ENCODE measurements at regions not wholly inside any gene's neighbourhood (a gene's known extent, or its start where the extent isn't known, plus 50 kb on each side); places are given as distances from the start of the nearest gene placed in this dataset.
"Not testable (repeated sequence)": the region's sequence is repeated elsewhere in the genome, so short reads cannot be mapped to it uniquely, and the experiment has no call there.

GRCh38 chr5:122602700-122603099 lies 172.2 kb upstream of the SNX2 start:
- DNase-seq = no peak

DNA sequence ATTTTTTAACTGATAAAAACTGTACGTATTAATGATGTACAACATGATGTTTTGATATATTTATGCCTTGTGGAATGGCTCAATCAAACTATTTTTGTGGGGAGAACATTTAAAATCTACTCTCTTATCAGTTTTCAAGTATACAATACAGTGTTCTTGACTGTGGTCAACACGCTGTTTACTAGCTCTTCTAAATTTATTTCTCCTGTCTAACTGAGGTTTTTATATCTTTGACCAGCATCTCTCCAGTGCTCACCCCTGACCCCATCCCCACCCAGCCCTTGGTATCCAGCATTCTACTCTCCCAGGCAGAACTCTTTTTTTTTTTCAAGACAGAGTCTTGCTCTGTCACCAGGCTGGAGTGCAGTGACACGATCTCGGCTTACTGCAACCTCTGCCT lies 169.6 kb upstream of the SNX2 start:
- DNase-seq = no peak

GRCh38 chr5:122607818-122608217 lies 167.1 kb upstream of the SNX2 start:
- no peak for DNase-seq

GRCh38 chr5:122608222-122608621 lies 166.7 kb upstream of the SNX2 start:
- DNase-seq = no peak

DNA sequence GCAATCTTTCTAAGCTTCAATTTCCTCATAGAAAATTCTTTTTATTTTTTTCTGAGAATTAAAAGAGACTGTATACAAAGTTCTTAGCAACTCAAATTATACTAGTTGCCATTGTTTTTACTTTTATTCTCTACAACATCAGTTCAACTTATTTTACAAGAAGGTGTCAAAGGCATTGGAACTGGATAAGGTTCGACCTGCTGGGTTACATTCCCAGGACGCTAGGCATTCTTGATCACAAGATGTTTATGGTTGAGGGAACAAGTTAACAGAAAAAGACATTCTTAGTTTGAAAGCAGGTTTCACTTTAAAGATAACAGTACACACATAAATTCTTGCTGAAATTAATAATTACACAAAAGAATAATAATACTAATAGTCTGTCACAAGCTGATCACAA lies 163.5 kb upstream of the SNX2 start:
- DNase-seq = no peak

DNA sequence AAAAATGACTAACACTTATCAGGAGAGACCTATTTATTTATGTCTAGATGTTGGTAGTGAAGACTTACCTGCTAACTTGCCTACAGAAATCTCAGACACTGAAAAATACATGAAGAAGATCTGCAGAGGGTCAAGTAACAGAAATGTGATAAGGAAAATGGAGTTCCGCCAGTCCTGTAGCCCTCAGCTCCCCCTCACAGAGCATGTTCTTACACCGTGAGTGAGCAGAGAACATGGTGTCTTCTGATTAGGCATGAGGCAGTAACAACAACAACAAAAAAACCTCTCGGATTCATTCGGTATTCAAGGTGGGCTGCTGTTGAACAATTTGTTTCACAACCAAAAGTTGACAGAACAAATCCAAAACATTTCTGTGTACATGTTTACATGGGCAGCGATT lies 162.0 kb upstream of the SNX2 start:
- DNase-seq = no peak

DNA sequence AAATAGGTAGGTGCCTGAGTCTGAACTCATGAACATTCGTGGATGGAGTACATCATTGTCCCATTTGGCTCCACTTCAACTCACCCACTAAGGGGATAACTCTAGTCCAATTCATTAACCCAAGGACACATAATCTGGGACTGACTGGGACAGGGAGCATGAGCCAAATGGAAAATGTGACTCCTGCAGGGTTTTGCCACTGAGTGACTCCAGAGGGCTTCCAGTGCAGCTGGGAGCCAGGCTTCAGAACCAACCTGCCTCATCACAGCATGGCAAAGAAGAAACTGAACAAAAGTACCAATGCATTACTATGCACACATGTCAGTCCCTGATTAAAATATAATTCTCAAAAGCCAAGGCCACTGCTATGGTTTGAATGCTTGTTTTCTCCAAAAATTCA lies 159.7 kb upstream of the SNX2 start:
- no peak for DNase-seq

DNA sequence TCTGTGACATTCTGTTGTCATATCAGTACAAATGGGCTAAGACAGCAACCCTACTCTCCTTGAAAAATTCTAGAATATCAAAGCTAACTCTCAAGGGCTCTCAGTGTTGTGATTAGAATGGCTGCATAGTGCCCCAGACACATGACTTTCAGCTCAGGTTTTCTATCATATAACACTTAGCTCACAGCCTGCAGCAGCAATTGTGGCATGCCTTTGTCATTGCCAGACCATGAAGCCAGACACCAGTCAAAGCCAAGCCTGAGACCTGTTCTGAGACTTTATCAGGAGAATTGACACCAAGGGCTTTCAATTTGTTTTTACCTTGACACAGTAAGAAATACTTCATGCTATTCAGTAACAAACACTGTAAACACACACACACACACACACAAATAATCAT lies 159.0 kb upstream of the SNX2 start:
- no peak for DNase-seq

- DNase-seq = not testable (repeated sequence)
These were observed 156.8 kb upstream of the SNX2 start for GRCh38 chr5:122618046-122618445.

- DNase-seq = not testable (repeated sequence)
These were observed 154.1 kb upstream of the SNX2 start for GRCh38 chr5:122620768-122621167.

DNA sequence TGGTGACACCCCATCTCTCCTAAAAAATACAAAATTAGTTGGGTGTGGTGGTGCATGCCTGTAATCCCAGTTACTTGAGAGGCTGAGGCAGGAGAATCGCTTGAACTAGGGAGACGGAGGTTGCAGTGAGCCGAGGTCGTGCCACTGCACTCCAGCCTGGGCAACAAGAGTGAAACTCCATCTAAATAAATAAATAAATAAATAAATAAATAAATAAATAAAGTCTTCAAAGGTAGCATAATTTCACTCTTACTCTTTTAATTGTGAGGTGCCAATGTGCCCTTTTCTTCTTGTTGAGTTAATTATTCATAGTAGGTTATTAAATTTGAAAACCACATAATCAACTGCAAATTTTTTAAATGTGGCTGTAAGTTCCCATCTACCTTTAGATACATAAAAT lies 146.2 kb upstream of the SNX2 start:
- not testable (repeated sequence) for DNase-seq

GRCh38 chr5:122629121-122629677 lies 145.7 kb upstream of the SNX2 start:
- DNase-seq = no peak

DNA sequence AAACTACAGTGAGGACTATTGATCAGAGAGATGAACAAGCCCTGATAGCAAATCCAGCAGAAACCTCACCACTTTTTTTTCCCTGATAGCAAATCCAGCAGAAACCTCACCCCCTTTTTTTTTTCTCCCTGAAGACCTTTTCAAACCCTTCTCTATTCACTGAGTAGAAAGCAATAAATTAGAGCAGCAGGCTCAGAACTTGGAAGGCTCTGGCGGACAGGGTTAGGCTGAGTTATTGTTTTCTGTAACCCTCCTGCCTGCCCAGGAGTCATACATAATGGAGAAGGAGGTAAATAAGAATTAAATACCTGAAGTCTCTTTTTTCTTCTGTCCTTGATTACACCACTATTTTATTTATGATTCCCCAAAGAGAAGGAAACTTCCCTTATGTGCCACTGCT lies 136.3 kb upstream of the SNX2 start:
- no peak for DNase-seq

GRCh38 chr5:122639033-122639432 lies 135.8 kb upstream of the SNX2 start:
- DNase-seq = no peak

DNA sequence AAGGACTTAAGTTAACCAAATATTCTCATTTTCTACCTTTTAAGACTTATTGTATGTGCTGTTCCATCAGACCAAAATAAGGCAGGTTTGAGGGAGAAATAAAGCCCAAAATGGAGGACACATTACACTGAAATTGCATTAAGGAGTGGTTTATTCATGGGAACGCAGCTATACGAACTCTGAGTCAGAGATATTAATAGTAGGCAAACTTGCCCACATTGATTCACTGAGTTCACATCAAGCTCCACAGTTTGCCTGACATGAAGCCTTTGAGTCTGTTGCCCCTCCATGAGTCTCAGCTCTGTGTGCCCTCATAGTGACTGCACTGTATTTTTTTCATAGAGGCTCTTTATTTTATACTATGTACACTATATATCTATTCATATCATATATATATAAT lies 135.0 kb upstream of the SNX2 start:
- no peak for DNase-seq

- no peak for DNase-seq
These were observed 125.8 kb upstream of the SNX2 start for GRCh38 chr5:122649080-122649479.

DNA sequence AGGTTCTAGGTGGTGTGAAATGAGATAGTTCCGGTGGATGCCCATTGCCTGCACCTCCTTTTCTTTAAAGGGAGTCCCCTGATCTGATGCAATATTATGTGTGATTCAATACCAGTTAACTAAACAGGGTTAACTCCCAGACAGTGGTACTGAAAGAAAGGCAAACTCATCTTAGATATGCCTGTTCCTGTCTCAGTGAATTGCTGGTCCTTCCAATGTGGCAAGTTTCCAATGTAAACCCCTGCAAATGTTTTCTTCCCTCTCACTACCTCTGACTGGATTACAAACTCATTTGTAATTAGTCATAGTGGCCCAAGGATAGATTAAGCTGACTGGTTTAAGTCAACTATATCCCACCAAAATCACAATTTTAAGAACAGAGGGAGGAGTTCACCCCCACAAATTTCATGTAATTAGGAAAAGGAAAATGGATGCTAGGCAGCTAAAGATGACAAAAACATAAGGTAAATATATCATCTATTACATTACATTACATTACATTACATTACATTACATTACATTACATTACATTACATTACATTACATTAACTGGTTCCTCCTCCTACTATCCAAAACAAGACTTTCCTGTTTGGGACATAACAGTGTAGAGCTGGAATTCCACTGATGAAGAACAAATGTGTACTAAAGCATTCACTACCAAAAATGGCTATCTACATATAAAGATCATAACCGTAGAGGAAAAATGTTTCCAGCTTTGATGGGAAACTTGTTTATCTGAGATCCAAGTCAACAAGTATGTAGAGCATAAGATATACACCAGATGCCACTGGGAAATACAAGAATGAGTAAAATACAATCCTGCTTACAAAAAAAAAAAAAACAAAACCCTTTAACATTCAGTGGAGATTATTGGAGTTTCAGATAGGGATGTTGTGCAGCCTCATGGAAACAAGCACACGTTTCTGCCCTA lies 121.5 kb upstream of the SNX2 start:
- DNase-seq = no peak

DNA sequence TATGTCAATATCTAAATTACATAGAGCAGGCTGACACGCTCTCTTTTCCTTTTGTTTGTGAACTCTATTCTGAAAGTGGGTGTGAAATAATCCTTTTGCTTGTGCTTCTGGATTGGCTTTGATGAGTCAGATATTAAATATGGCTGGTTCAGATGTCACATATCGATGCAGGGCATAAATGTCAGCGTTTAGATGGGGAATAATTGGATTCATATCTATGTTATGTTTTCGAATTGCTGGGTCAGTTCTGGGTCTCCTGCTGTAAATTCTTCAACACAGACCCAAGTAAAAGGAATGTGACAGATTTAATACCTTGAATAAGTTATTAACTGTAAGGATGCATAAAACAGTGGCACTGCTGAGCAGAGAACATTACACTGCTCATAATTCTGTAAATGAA lies 118.7 kb upstream of the SNX2 start:
- DNase-seq = no peak

GRCh38 chr5:122656577-122656976 lies 118.3 kb upstream of the SNX2 start:
- no peak for DNase-seq

GRCh38 chr5:122661496-122662180 lies 113.2 kb upstream of the SNX2 start:
- no peak for DNase-seq

- DNase-seq = no peak
These were observed 109.8 kb upstream of the SNX2 start for GRCh38 chr5:122665051-122665450.

- DNase-seq = no peak
These were observed 106.3 kb upstream of the SNX2 start for GRCh38 chr5:122668552-122668951.

- DNase-seq = not testable (repeated sequence)
These were observed 105.2 kb upstream of the SNX2 start for GRCh38 chr5:122669709-122670108.

GRCh38 chr5:122673343-122673742 lies 101.5 kb upstream of the SNX2 start:
- no peak for DNase-seq
